SK-N-SH (cell line): ENCODE measurements at regions not wholly inside any gene's neighbourhood (a gene's known extent, or its start where the extent isn't known, plus 50 kb on each side); places are given as distances from the start of the nearest gene placed in this dataset.

ENCODE experiments used
- CTCF ChIA-PET: fragments of 300-600, 350-600 bp; formaldehyde crosslinking; extraction: SDS; loops from one replicate; lab custom pipeline; 2021; lab: Yijun Ruan, JAX
- POLR2A ChIA-PET: fragments of 350-600 bp; sonication (Branson Sonifier 250); formaldehyde crosslinking; extraction: SDS; loops from one replicate; lab custom pipeline; 2020; ENCODE audit warnings: antibody characterized with exemption, inconsistent platforms; lab: Yijun Ruan, JAX
- DNase-seq: peaks from one replicate; pipeline ENCODE4 v3.0.0; 2012
- H2AFZ ChIP-seq: fragments of 200-600 bp; sonication (generic); 2 replicates; pipeline ENCODE4 v1.8.1; 2016; ENCODE audit warnings: antibody characterized with exemption, mild to moderate bottlenecking, low read depth
- H3F3A ChIP-seq: fragments of 200-600 bp; sonication (generic); replicated peaks from 2 replicates; pipeline ENCODE3; 2016; ENCODE audit warnings: antibody characterized with exemption, mild to moderate bottlenecking; ENCODE audit not compliant: insufficient read depth
- H3K27ac ChIP-seq, 2 experiments: fragments of 200-500 bp in 1 of 2; fragments of 200-600 bp in 1 of 2; sonication (Bioruptor generic) in 1 of 2; sonication (generic), shearing (Covaris generic) in 1 of 2; 2 replicates each; pipeline versions ENCODE4 v1.5.1 to v1.6.1; 2014 to 2016; ENCODE audit warnings: low read depth in 2 of 2, inconsistent platforms in 1 of 2, low read length in 1 of 2, mild to moderate bottlenecking in 1 of 2, mixed read lengths in 1 of 2
- H3K27me3 ChIP-seq: fragments of 200-600 bp; sonication (generic), shearing (Covaris generic); 2 replicates; pipeline ENCODE4 v1.6.1; 2016; ENCODE audit warnings: mixed run types; ENCODE audit not compliant: insufficient read depth
- H3K36me3 ChIP-seq, 2 experiments: fragments of 200-500 bp in 1 of 2; fragments of 200-600 bp in 1 of 2; sonication (Bioruptor generic) in 1 of 2; sonication (generic) in 1 of 2; replicated peaks in 1 of 2; 2 replicates each; pipeline versions ENCODE3 to v1.5.1; 2014 to 2016; ENCODE audit warnings: low read length in 1 of 2, mild to moderate bottlenecking in 1 of 2; ENCODE audit not compliant: insufficient read depth in 2 of 2, control insufficient read depth in 1 of 2
- H3K4me1 ChIP-seq, 2 experiments: fragments of 200-500 bp in 1 of 2; fragments of 200-600 bp in 1 of 2; sonication (Bioruptor generic) in 1 of 2; sonication (generic), shearing (Covaris generic) in 1 of 2; 2 replicates each; pipeline versions ENCODE4 v1.5.1 to v1.6.1; 2014 to 2016; ENCODE audit warnings: low read depth in 1 of 2, low read length in 1 of 2, mixed run types in 1 of 2; ENCODE audit not compliant: insufficient read depth in 2 of 2, control insufficient read depth in 1 of 2
- H3K4me2 ChIP-seq: fragments of 200-600 bp; sonication (generic), shearing (Covaris generic); 2 replicates; pipeline ENCODE4 v1.6.1; 2017; ENCODE audit warnings: mixed run types
- H3K4me3 ChIP-seq, 2 experiments: fragments of 200-500 bp in 1 of 2; fragments of 200-600 bp in 1 of 2; sonication (Bioruptor generic) in 1 of 2; sonication (generic), shearing (Covaris generic) in 1 of 2; 2 replicates each; pipeline versions ENCODE4 v1.5.1 to v1.8.1; 2014 to 2016; ENCODE audit warnings: low read depth in 2 of 2, inconsistent platforms in 1 of 2, low read length in 1 of 2, mild to moderate bottlenecking in 1 of 2, mixed read lengths in 1 of 2, moderate library complexity in 1 of 2
- H3K79me2 ChIP-seq: fragments of 200-600 bp; sonication (generic); 2 replicates; pipeline ENCODE4 v1.8.1; 2017; ENCODE audit warnings: mild to moderate bottlenecking; ENCODE audit not compliant: insufficient read depth
- H3K9ac ChIP-seq: fragments of 200-600 bp; sonication (generic); 2 replicates; pipeline ENCODE4 v1.6.1; 2017; ENCODE audit warnings: mixed run types
- H3K9me2 ChIP-seq: fragments of 200-600 bp; sonication (generic); 2 replicates; pipeline ENCODE4 v1.6.1; 2017; ENCODE audit warnings: mixed run types
- H3K9me3 ChIP-seq: fragments of 200-600 bp; sonication (generic); 2 replicates; pipeline ENCODE4 v1.6.1; 2017; ENCODE audit warnings: mixed run types, mild to moderate bottlenecking, moderate library complexity
- H4K20me1 ChIP-seq: fragments of 200-600 bp; sonication (generic); 2 replicates; pipeline ENCODE4 v1.6.1; 2017; ENCODE audit warnings: mild to moderate bottlenecking, mixed run types; ENCODE audit not compliant: insufficient read depth
- EP300 ChIP-seq, 2 experiments: IDR thresholded peaks; 2 replicates each; pipeline versions ENCODE4 v1.4.0 to v1.6.1; 2012; ENCODE audit warnings: borderline replicate concordance in 1 of 2, low read depth in 1 of 2, low read length in 1 of 2
- FOSL2 ChIP-seq: IDR thresholded peaks from 2 replicates; pipeline ENCODE4 v1.4.0; 2012; ENCODE audit warnings: low read depth, mild to moderate bottlenecking, moderate library complexity, borderline replicate concordance
- FOXM1 ChIP-seq: IDR thresholded peaks from 2 replicates; pipeline ENCODE4 v1.4.0; 2012; ENCODE audit warnings: low read depth, mild to moderate bottlenecking
- GABPA ChIP-seq: IDR thresholded peaks from 2 replicates; pipeline ENCODE4 v1.4.0; 2012; ENCODE audit warnings: low read depth, mild to moderate bottlenecking
- GATA2 ChIP-seq: sonication (generic); formaldehyde crosslinking; IDR thresholded peaks from 2 replicates; pipeline ENCODE4 v1.5.0; 2020; ENCODE audit warnings: mild to moderate bottlenecking, missing genetic modification reagents
- JUND ChIP-seq: IDR thresholded peaks from 2 replicates; pipeline ENCODE4 v1.4.0; 2012
- POLR2AphosphoS5 ChIP-seq: IDR thresholded peaks from 2 replicates; pipeline ENCODE4 v1.6.1; 2012; ENCODE audit warnings: low read depth, low read length
- RAD21 ChIP-seq: IDR thresholded peaks from 2 replicates; pipeline ENCODE4 v1.6.1; 2012; ENCODE audit warnings: mild to moderate bottlenecking, low read length
- SMC3 ChIP-seq: IDR thresholded peaks from 2 replicates; pipeline ENCODE4 v1.6.1; 2012; ENCODE audit warnings: low read depth, low read length, improper control_type of control experiment
- YY1 ChIP-seq: IDR thresholded peaks from 2 replicates; pipeline ENCODE4 v1.4.0; 2012; ENCODE audit warnings: low read depth, mild to moderate bottlenecking
- WGBS: methylation state at CpG from one replicate; pipeline ENCODE4 v1.1.6; 2017; ENCODE audit warnings: low lambda C conversion rate; 5-methylcytosine and 5-hydroxymethylcytosine counted together
- TF ChIP-seq, protein P1 (sequence below): IDR thresholded peaks from 2 replicates; pipeline ENCODE4 v1.4.0; 2012; ENCODE audit warnings: low read depth
- TF ChIP-seq, protein P2 (sequence below): IDR thresholded peaks from 2 replicates; pipeline ENCODE4 v1.6.1; 2012; ENCODE audit warnings: mild to moderate bottlenecking, low read depth, low read length, moderate library complexity

DNA sequence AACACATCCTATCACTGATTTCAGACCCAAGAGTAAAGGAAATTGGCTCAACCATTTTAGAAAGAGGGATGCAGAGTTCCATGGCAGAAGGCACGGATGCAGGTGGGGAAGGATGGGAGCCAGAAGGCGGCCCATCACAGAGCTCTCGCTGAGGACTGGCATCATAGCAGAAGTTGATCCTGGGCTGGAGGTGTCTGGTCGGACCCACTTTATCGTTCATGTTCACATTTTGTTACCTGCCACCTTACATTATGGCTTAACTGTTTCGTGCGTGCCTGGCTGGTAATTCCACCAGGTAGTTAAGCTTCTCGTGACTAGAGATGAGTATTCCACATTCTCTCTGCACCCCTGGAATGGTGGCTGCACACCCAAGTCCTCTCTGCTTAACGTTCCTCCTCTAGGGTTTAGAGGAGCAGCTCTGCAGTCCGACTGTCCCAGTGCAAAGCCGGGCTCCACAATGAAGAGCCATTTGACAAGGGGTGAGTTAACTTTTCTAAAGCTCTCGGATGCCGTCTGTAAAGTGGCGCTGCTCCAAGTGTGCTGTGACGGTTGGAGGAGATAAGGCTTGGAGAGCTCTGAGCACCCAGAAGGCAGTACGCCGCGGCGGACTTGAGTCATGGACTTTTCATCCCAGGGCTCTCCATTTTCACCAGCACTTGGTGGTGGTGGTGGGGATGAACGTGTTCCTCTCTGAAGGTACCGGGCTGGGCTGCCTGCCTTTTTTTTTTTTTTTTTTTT is 157.1 kb upstream of the SHH start:
- ChIA-PET POLR2A (no interaction called here), CTCF (no interaction called here)
- Histone ChIP-seq H3K79me2 (no peaks in the 10 kb centered on the region), H3K27ac (no peak overlapping the region), H3K9ac (no peak overlapping the region), H3K4me1 (no peaks in the 10 kb centered on the region), H3K4me3 (no peak overlapping the region), H3K36me3 (no peaks in the 10 kb centered on the region), H3K4me2 (no peak overlapping the region), H3K9me2 (no peaks in the 10 kb centered on the region), H2AFZ (no peak overlapping the region), H3K27me3 (peaks cover 56% of the 10 kb centered on the region), H4K20me1 (no peaks in the 10 kb centered on the region), H3F3A (no peaks in the 10 kb centered on the region), H3K9me3 (no peaks in the 10 kb centered on the region)
- TF ChIP-seq YY1 (no peak), GABPA (no peak), POLR2AphosphoS5 (no peak), GATA2 (no peak), EP300 (IDR thresholded peaks at IDR 0.05; ENCODE audit: borderline replicate concordance in 1 of 2, low read depth in 1 of 2, low read length in 1 of 2) (no peak), SMC3 (no peak), RAD21 (no peak)
- TF ChIP-seq, protein P1, sequence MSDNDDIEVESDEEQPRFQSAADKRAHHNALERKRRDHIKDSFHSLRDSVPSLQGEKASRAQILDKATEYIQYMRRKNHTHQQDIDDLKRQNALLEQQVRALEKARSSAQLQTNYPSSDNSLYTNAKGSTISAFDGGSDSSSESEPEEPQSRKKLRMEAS, result no peak
- TF ChIP-seq, protein P2, sequence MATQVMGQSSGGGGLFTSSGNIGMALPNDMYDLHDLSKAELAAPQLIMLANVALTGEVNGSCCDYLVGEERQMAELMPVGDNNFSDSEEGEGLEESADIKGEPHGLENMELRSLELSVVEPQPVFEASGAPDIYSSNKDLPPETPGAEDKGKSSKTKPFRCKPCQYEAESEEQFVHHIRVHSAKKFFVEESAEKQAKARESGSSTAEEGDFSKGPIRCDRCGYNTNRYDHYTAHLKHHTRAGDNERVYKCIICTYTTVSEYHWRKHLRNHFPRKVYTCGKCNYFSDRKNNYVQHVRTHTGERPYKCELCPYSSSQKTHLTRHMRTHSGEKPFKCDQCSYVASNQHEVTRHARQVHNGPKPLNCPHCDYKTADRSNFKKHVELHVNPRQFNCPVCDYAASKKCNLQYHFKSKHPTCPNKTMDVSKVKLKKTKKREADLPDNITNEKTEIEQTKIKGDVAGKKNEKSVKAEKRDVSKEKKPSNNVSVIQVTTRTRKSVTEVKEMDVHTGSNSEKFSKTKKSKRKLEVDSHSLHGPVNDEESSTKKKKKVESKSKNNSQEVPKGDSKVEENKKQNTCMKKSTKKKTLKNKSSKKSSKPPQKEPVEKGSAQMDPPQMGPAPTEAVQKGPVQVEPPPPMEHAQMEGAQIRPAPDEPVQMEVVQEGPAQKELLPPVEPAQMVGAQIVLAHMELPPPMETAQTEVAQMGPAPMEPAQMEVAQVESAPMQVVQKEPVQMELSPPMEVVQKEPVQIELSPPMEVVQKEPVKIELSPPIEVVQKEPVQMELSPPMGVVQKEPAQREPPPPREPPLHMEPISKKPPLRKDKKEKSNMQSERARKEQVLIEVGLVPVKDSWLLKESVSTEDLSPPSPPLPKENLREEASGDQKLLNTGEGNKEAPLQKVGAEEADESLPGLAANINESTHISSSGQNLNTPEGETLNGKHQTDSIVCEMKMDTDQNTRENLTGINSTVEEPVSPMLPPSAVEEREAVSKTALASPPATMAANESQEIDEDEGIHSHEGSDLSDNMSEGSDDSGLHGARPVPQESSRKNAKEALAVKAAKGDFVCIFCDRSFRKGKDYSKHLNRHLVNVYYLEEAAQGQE, result no peak
- no peak for DNase-seq
- 21% methylated on average over 21 of the region's 21 CpGs for WGBS

DNA sequence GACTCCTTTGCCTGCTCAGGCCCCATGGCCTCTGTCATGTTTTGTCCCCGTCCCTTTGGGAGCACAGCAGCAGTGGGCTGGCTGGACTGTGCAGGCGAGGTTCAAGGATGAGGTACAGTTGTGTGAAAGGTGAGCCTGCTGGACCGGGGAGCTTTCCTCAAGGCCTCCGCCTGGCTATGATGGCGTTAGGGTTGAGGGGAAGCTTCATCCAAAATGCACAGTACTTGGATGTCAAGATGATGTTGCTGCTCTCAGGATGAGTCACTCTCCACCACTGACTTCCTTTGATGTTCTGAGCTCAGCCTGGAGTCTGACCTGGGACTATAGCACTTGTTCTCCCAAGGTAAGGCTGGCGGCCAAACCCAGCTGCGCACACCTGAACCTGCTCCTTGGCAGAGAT is 152.7 kb upstream of the SHH start:
- H3K9me2 ChIP-seq, result no peaks in the 10 kb centered on the region
- no peaks in the 10 kb centered on the region for H3K36me3 ChIP-seq
- no peaks in the 10 kb centered on the region for H3K79me2 ChIP-seq
- H3F3A ChIP-seq, result no peaks in the 10 kb centered on the region
- TF ChIP-seq FOXM1 (no peak), RAD21 (no peak), JUND (peak; percentile 37; the same call in 1 of the 2 replicates), FOSL2 (peak; percentile 50; the same call in 1 of the 2 replicates)
- ChIA-PET CTCF (no interaction called here), POLR2A (no interaction called here)
- no peak overlapping the region for H3K4me2 ChIP-seq
- no peak overlapping the region for H3K4me3 ChIP-seq
- peaks cover 13% of the 10 kb centered on the region; the same call in 1 of the 2 replicates for H3K27me3 ChIP-seq
- H4K20me1 ChIP-seq, result no peaks in the 10 kb centered on the region
- H3K4me1 ChIP-seq, result no peaks in the 10 kb centered on the region
- no peak overlapping the region for H2AFZ ChIP-seq
- 45% methylated on average over 7 of the region's 7 CpGs for WGBS
- H3K9me3 ChIP-seq, result no peaks in the 10 kb centered on the region
- no peak overlapping the region for H3K9ac ChIP-seq
- H3K27ac ChIP-seq, result no peak overlapping the region
- no peak for DNase-seq
